ENCODE measurements at regions not wholly inside any gene's neighbourhood (a gene's known extent, or its start where the extent isn't known, plus 50 kb on each side); places are given as distances from the start of the nearest gene placed in this dataset.
"Not testable (repeated sequence)": the region's sequence is repeated elsewhere in the genome, so short reads cannot be mapped to it uniquely, and the experiment has no call there.

- H3K27ac ChIP-seq (ENCODE audit: low read length), result no peak overlapping the region
- peaks cover 10% of the 10 kb centered on the region for H3K27me3 ChIP-seq (ENCODE audit: low read depth, low read length)
- H3K9me3 ChIP-seq (ENCODE audit: control insufficient read depth in 1 of 2, low read length in 2 of 2), result no peaks in the 10 kb centered on the region
- peaks cover 9 to 14% of the 10 kb centered on the region in 2 donors for H3K4me1 ChIP-seq (ENCODE audit: control insufficient read depth in 1 of 2, insufficient read depth in 2 of 2, low read length in 2 of 2)
- no peak overlapping the region for H3K4me3 ChIP-seq (ENCODE audit: low read depth in 1 of 2, low read length in 2 of 2)
- no peaks in the 10 kb centered on the region for H3K36me3 ChIP-seq (ENCODE audit: control insufficient read depth in 1 of 2, insufficient read depth in 2 of 2, low read length in 2 of 2)
Measured at GRCh38 chr5:163569284-163569683, 63.9 kb downstream of the MAT2B start.

GRCh38 chr5:163571744-163572143 lies 66.3 kb downstream of the MAT2B start:
- no peaks in the 10 kb centered on the region for H3K36me3 ChIP-seq (ENCODE audit: control insufficient read depth in 1 of 2, insufficient read depth in 2 of 2, low read length in 2 of 2)
- H3K27ac ChIP-seq (ENCODE audit: low read length), result no peak overlapping the region
- H3K27me3 ChIP-seq (ENCODE audit: low read depth, low read length), result no peaks in the 10 kb centered on the region
- H3K4me1 ChIP-seq (ENCODE audit: control insufficient read depth in 1 of 2, insufficient read depth in 2 of 2, low read length in 2 of 2), result no peaks in the 10 kb centered on the region
- H3K4me3 ChIP-seq (ENCODE audit: low read depth in 1 of 2, low read length in 2 of 2), result no peak overlapping the region
- no peaks in the 10 kb centered on the region for H3K9me3 ChIP-seq (ENCODE audit: control insufficient read depth in 1 of 2, low read length in 2 of 2)

GRCh38 chr5:163574472-163575440 lies 69.3 kb downstream of the MAT2B start:
- Histone ChIP-seq H3K27me3 (ENCODE audit: low read depth, low read length) (no peaks in the 10 kb centered on the region), H3K4me1 (ENCODE audit: control insufficient read depth in 1 of 2, insufficient read depth in 2 of 2, low read length in 2 of 2) (no peaks in the 10 kb centered on the region), H3K36me3 (ENCODE audit: control insufficient read depth in 1 of 2, insufficient read depth in 2 of 2, low read length in 2 of 2) (no peaks in the 10 kb centered on the region), H3K4me3 (ENCODE audit: low read depth in 1 of 2, low read length in 2 of 2) (no peak overlapping the region), H3K27ac (ENCODE audit: low read length) (no peak overlapping the region), H3K9me3 (ENCODE audit: control insufficient read depth in 1 of 2, low read length in 2 of 2) (peaks cover 0 to 2% of the 10 kb centered on the region in 2 donors)

GRCh38 chr5:163578652-163579051 lies 73.2 kb downstream of the MAT2B start:
- no peaks in the 10 kb centered on the region for H3K27me3 ChIP-seq (ENCODE audit: low read depth, low read length)
- no peaks in the 10 kb centered on the region for H3K36me3 ChIP-seq (ENCODE audit: control insufficient read depth in 1 of 2, insufficient read depth in 2 of 2, low read length in 2 of 2)
- peaks cover 0 to 2% of the 10 kb centered on the region in 2 donors for H3K9me3 ChIP-seq (ENCODE audit: control insufficient read depth in 1 of 2, low read length in 2 of 2)
- no peak overlapping the region for H3K4me3 ChIP-seq (ENCODE audit: low read depth in 1 of 2, low read length in 2 of 2)
- no peak overlapping the region for H3K27ac ChIP-seq (ENCODE audit: low read length)
- H3K4me1 ChIP-seq (ENCODE audit: control insufficient read depth in 1 of 2, insufficient read depth in 2 of 2, low read length in 2 of 2), result no peaks in the 10 kb centered on the region

GRCh38 chr5:163579729-163580128 lies 74.3 kb downstream of the MAT2B start:
- no peak overlapping the region for H3K27ac ChIP-seq (ENCODE audit: low read length)
- no peaks in the 10 kb centered on the region for H3K4me1 ChIP-seq (ENCODE audit: control insufficient read depth in 1 of 2, insufficient read depth in 2 of 2, low read length in 2 of 2)
- H3K27me3 ChIP-seq (ENCODE audit: low read depth, low read length), result no peaks in the 10 kb centered on the region
- peaks cover 0 to 2% of the 10 kb centered on the region in 2 donors for H3K9me3 ChIP-seq (ENCODE audit: control insufficient read depth in 1 of 2, low read length in 2 of 2)
- H3K36me3 ChIP-seq (ENCODE audit: control insufficient read depth in 1 of 2, insufficient read depth in 2 of 2, low read length in 2 of 2), result no peaks in the 10 kb centered on the region
- H3K4me3 ChIP-seq (ENCODE audit: low read depth in 1 of 2, low read length in 2 of 2), result no peak overlapping the region

- H3K27ac ChIP-seq (ENCODE audit: low read length), result no peak overlapping the region
- no peak overlapping the region for H3K4me3 ChIP-seq (ENCODE audit: low read depth in 1 of 2, low read length in 2 of 2)
- no peaks in the 10 kb centered on the region for H3K4me1 ChIP-seq (ENCODE audit: control insufficient read depth in 1 of 2, insufficient read depth in 2 of 2, low read length in 2 of 2)
- no peaks in the 10 kb centered on the region for H3K27me3 ChIP-seq (ENCODE audit: low read depth, low read length)
- peaks cover 0 to 2% of the 10 kb centered on the region in 2 donors for H3K9me3 ChIP-seq (ENCODE audit: control insufficient read depth in 1 of 2, low read length in 2 of 2)
- H3K36me3 ChIP-seq (ENCODE audit: control insufficient read depth in 1 of 2, insufficient read depth in 2 of 2, low read length in 2 of 2), result no peaks in the 10 kb centered on the region
Measured at GRCh38 chr5:163580516-163580915, 75.1 kb downstream of the MAT2B start.

- not testable (repeated sequence) for H3K27ac ChIP-seq (ENCODE audit: low read length)
Measured at GRCh38 chr5:163583491-163584153, 78.2 kb downstream of the MAT2B start.

GRCh38 chr5:163585206-163585605 lies 79.8 kb downstream of the MAT2B start:
- Histone ChIP-seq H3K4me3 (ENCODE audit: low read depth in 1 of 2, low read length in 2 of 2) (no peak overlapping the region), H3K27me3 (ENCODE audit: low read depth, low read length) (no peaks in the 10 kb centered on the region), H3K4me1 (ENCODE audit: control insufficient read depth in 1 of 2, insufficient read depth in 2 of 2, low read length in 2 of 2) (no peaks in the 10 kb centered on the region), H3K27ac (ENCODE audit: low read length) (no peak overlapping the region), H3K36me3 (ENCODE audit: control insufficient read depth in 1 of 2, insufficient read depth in 2 of 2, low read length in 2 of 2) (no peaks in the 10 kb centered on the region), H3K9me3 (ENCODE audit: control insufficient read depth in 1 of 2, low read length in 2 of 2) (no peaks in the 10 kb centered on the region)

More at GRCh38 chr5:163583491-163584153, 78.2 kb downstream of the MAT2B start:
- H3K27me3 ChIP-seq (ENCODE audit: low read depth, low read length); H3K36me3 ChIP-seq (ENCODE audit: control insufficient read depth in 1 of 2, insufficient read depth in 2 of 2, low read length in 2 of 2); H3K9me3 ChIP-seq (ENCODE audit: control insufficient read depth in 1 of 2, low read length in 2 of 2); H3K4me3 ChIP-seq (ENCODE audit: low read depth in 1 of 2, low read length in 2 of 2); H3K4me1 ChIP-seq (ENCODE audit: control insufficient read depth in 1 of 2, insufficient read depth in 2 of 2, low read length in 2 of 2): not testable (repeated sequence)

GRCh38 chr5:163586531-163586956 lies 81.1 kb downstream of the MAT2B start:
- Histone ChIP-seq H3K27me3 (ENCODE audit: low read depth, low read length) (no peaks in the 10 kb centered on the region), H3K27ac (ENCODE audit: low read length) (no peak overlapping the region), H3K4me1 (ENCODE audit: control insufficient read depth in 1 of 2, insufficient read depth in 2 of 2, low read length in 2 of 2) (no peaks in the 10 kb centered on the region), H3K4me3 (ENCODE audit: low read depth in 1 of 2, low read length in 2 of 2) (no peak overlapping the region), H3K36me3 (ENCODE audit: control insufficient read depth in 1 of 2, insufficient read depth in 2 of 2, low read length in 2 of 2) (no peaks in the 10 kb centered on the region), H3K9me3 (ENCODE audit: control insufficient read depth in 1 of 2, low read length in 2 of 2) (no peaks in the 10 kb centered on the region)

- H3K4me3 ChIP-seq (ENCODE audit: low read depth in 1 of 2, low read length in 2 of 2), result no peak overlapping the region
- no peaks in the 10 kb centered on the region for H3K4me1 ChIP-seq (ENCODE audit: control insufficient read depth in 1 of 2, insufficient read depth in 2 of 2, low read length in 2 of 2)
- H3K27me3 ChIP-seq (ENCODE audit: low read depth, low read length), result no peaks in the 10 kb centered on the region
- H3K27ac ChIP-seq (ENCODE audit: low read length), result no peak overlapping the region
- H3K9me3 ChIP-seq (ENCODE audit: control insufficient read depth in 1 of 2, low read length in 2 of 2), result peaks cover 0 to 3% of the 10 kb centered on the region in 2 donors
- no peaks in the 10 kb centered on the region for H3K36me3 ChIP-seq (ENCODE audit: control insufficient read depth in 1 of 2, insufficient read depth in 2 of 2, low read length in 2 of 2)
Measured at GRCh38 chr5:163594951-163595350, 89.5 kb downstream of the MAT2B start.

GRCh38 chr5:163595932-163596607 lies 90.7 kb downstream of the MAT2B start:
- H3K4me1 ChIP-seq (ENCODE audit: control insufficient read depth in 1 of 2, insufficient read depth in 2 of 2, low read length in 2 of 2), result no peaks in the 10 kb centered on the region
- H3K27ac ChIP-seq (ENCODE audit: low read length), result no peak overlapping the region
- H3K36me3 ChIP-seq (ENCODE audit: control insufficient read depth in 1 of 2, insufficient read depth in 2 of 2, low read length in 2 of 2), result no peaks in the 10 kb centered on the region
- no peaks in the 10 kb centered on the region for H3K27me3 ChIP-seq (ENCODE audit: low read depth, low read length)
- H3K4me3 ChIP-seq (ENCODE audit: low read depth in 1 of 2, low read length in 2 of 2), result no peak overlapping the region
- peaks cover 0 to 3% of the 10 kb centered on the region in 2 donors for H3K9me3 ChIP-seq (ENCODE audit: control insufficient read depth in 1 of 2, low read length in 2 of 2)

All from muscle layer of duodenum (tissue), 2 donors.